Caco-2 (cell line): ENCODE measurements at regions not wholly inside any gene's neighbourhood (a gene's known extent, or its start where the extent isn't known, plus 50 kb on each side); places are given as distances from the start of the nearest gene placed in this dataset.

Experiments
- BruUV-seq: library from RNA; stranded (reverse); fragments of 400-500 nt; replicated peaks from 2 replicates; lab custom pipeline; 2021; lab: Mats Ljungman, UMichigan
- CTCF ChIA-PET: fragments of 300-600 bp; sonication (Branson Sonifier 250); formaldehyde crosslinking; loops from one replicate; lab custom pipeline; 2022; ENCODE audit warnings: antibody characterized with exemption; lab: Charles Lee
- POLR2A ChIA-PET: fragments of 300-600 bp; sonication (Branson Sonifier 250); formaldehyde crosslinking; loops from one replicate; lab custom pipeline; 2022; ENCODE audit warnings: antibody characterized with exemption; lab: Charles Lee
- DNase-seq, 2 experiments: peaks; one replicate each; pipeline versions ENCODE4 v3.0.0 to v3.0.0-alpha.2; 2020 to 2022
- H3K27me3 ChIP-seq: replicated peaks from 2 replicates; pipeline ENCODE4 v1.6.0; 2011; ENCODE audit warnings: low read length; ENCODE audit not compliant: control insufficient read depth, insufficient read depth
- H3K36me3 ChIP-seq: 2 replicates; pipeline ENCODE4 v1.5.1; 2011; ENCODE audit warnings: low read length; ENCODE audit not compliant: control insufficient read depth, insufficient read depth
- H3K4me1 ChIP-seq: fragments of 250-450 bp; sonication (Bioruptor Pico); 2 replicates; pipeline ENCODE4 v1.5.1; 2020; ENCODE audit warnings: mild to moderate bottlenecking
- H3K4me3 ChIP-seq: 2 replicates; pipeline ENCODE4 v1.5.1; 2011; ENCODE audit warnings: low read depth, mild to moderate bottlenecking, control low read depth, low read length
- H3K9me3 ChIP-seq: fragments of 250-450 bp; sonication (Bioruptor Pico); 2 replicates; pipeline ENCODE4 v1.5.1; 2020; ENCODE audit warnings: mild to moderate bottlenecking, moderate library complexity
- H3K27ac Mint-ChIP-seq: one replicate; pipeline ENCODE4 v1.8.0; 2022; ENCODE audit warnings: mixed read lengths; ENCODE audit not compliant: unreplicated experiment
- H3K27me3 Mint-ChIP-seq: one replicate; pipeline ENCODE4 v1.8.0; 2022; ENCODE audit warnings: mixed read lengths; ENCODE audit not compliant: insufficient read depth, unreplicated experiment
- H3K36me3 Mint-ChIP-seq: one replicate; pipeline ENCODE4 v1.8.0; 2022; ENCODE audit warnings: mild to moderate bottlenecking, mixed read lengths; ENCODE audit not compliant: insufficient read depth, unreplicated experiment
- H3K4me1 Mint-ChIP-seq: one replicate; pipeline ENCODE4 v1.8.0; 2022; ENCODE audit warnings: low read depth, mixed read lengths; ENCODE audit not compliant: unreplicated experiment
- H3K4me3 Mint-ChIP-seq: one replicate; pipeline ENCODE4 v1.8.0; 2022; ENCODE audit warnings: mild to moderate bottlenecking, moderate library complexity, mixed read lengths; ENCODE audit not compliant: unreplicated experiment
- H3K9me3 Mint-ChIP-seq: one replicate; pipeline ENCODE4 v1.8.0; 2022; ENCODE audit warnings: mixed read lengths; ENCODE audit not compliant: unreplicated experiment
- intact Hi-C: fragments of 100-400 bp; cut with micrococcal nuclease; formaldehyde crosslinking; loops from one replicate; pipeline ENCODE4 v1.10.0; 2022; ENCODE audit not compliant: unreplicated experiment
- TF ChIP-seq, protein P1 (sequence below), 2 experiments: fragments of 200-600 bp in 1 of 2; IDR thresholded peaks; 1 replicate in 1 of 2; 2 replicates in 1 of 2; pipeline versions ENCODE4 v1.5.1 to v1.8.0; 2011 to 2022; ENCODE audit warnings: antibody characterized with exemption in 1 of 2, control low read depth in 1 of 2, inconsistent platforms in 1 of 2, low read depth in 1 of 2, low read length in 1 of 2, mild to moderate bottlenecking in 1 of 2, moderate library complexity in 1 of 2; ENCODE audit not compliant: insufficient read depth in 1 of 2, severe bottlenecking in 1 of 2, unreplicated experiment in 1 of 2

GRCh38 chr6:9540126-9540525 lies 874.7 kb downstream of the TFAP2A start:
- Mint-ChIP-seq H3K9me3 (no peaks in the 10 kb centered on the region), H3K27ac (no peak overlapping the region), H3K4me1 (peaks cover 7% of the 10 kb centered on the region), H3K4me3 (no peak overlapping the region), H3K36me3 (no peaks in the 10 kb centered on the region), H3K27me3 (no peaks in the 10 kb centered on the region)
- H3K4me1 ChIP-seq = peaks cover 17% of the 10 kb centered on the region
- intact Hi-C loops = loop anchor here (5.0 to 10.0 kb wide), 2 partner anchors 312 to 865 kb away; no protein-coding TSS in a partner anchor
- H3K27me3 ChIP-seq = no peaks in the 10 kb centered on the region
- no peak for DNase-seq
- ChIA-PET CTCF (no interaction called here), POLR2A (no interaction called here)
- no TSS peak for BruUV-seq
- H3K36me3 ChIP-seq = no peaks in the 10 kb centered on the region
- TF ChIP-seq, protein P1, sequence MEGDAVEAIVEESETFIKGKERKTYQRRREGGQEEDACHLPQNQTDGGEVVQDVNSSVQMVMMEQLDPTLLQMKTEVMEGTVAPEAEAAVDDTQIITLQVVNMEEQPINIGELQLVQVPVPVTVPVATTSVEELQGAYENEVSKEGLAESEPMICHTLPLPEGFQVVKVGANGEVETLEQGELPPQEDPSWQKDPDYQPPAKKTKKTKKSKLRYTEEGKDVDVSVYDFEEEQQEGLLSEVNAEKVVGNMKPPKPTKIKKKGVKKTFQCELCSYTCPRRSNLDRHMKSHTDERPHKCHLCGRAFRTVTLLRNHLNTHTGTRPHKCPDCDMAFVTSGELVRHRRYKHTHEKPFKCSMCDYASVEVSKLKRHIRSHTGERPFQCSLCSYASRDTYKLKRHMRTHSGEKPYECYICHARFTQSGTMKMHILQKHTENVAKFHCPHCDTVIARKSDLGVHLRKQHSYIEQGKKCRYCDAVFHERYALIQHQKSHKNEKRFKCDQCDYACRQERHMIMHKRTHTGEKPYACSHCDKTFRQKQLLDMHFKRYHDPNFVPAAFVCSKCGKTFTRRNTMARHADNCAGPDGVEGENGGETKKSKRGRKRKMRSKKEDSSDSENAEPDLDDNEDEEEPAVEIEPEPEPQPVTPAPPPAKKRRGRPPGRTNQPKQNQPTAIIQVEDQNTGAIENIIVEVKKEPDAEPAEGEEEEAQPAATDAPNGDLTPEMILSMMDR (IDR thresholded peaks at IDR 0.05; ENCODE audit: insufficient read depth in 1 of 2, low read depth in 1 of 2, low read length in 1 of 2, severe bottlenecking in 1 of 2, unreplicated experiment in 1 of 2) = no peak
- H3K4me3 ChIP-seq = no peak overlapping the region
- no peaks in the 10 kb centered on the region for H3K9me3 ChIP-seq

DNA sequence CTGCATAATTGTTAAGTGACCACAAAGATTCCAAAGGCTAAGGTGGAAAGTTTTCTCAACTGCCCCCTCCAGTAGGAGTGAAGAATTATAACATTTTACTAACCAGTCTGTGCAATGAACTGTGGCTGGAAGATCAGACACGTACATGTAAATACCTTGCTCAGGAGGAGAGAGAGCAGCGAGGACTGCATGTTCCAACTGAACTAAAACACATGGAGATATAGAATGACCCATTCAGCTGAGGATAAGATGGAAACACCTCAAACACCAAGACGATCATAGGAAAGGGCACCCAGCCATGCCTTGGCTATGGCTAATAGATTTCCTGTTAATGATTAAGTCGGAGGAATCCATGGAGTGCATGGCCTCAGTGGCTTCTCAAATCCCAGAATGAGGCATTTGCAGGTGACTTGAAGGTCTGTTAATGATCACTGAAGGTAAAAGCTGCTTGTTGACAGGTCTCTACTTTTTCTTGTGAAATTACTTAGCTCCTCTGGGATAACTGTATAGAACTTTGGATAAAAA lies 875.6 kb downstream of the TFAP2A start:
- Histone ChIP-seq H3K9me3 (no peaks in the 10 kb centered on the region), H3K36me3 (no peaks in the 10 kb centered on the region), H3K27me3 (no peaks in the 10 kb centered on the region), H3K4me1 (peaks cover 17% of the 10 kb centered on the region), H3K4me3 (no peak overlapping the region)
- Mint-ChIP-seq H3K27ac (peak overlapping the region; percentile 62), H3K9me3 (no peaks in the 10 kb centered on the region), H3K27me3 (no peaks in the 10 kb centered on the region), H3K4me1 (peaks cover 7% of the 10 kb centered on the region), H3K36me3 (no peaks in the 10 kb centered on the region), H3K4me3 (peak overlapping the region; percentile 51)
- no TSS peak for BruUV-seq
- peak; percentile 37 to 48 for DNase-seq
- POLR2A ChIA-PET = no interaction called here
- TF ChIP-seq, protein P1 (IDR thresholded peaks at IDR 0.05; ENCODE audit: insufficient read depth in 1 of 2, low read depth in 1 of 2, low read length in 1 of 2, severe bottlenecking in 1 of 2, unreplicated experiment in 1 of 2) = no peak
- intact Hi-C loops = loop anchor here (5.0 kb wide), 1 partner anchor 287 kb away; no protein-coding TSS in a partner anchor
- CTCF ChIA-PET = no interaction called here

DNA sequence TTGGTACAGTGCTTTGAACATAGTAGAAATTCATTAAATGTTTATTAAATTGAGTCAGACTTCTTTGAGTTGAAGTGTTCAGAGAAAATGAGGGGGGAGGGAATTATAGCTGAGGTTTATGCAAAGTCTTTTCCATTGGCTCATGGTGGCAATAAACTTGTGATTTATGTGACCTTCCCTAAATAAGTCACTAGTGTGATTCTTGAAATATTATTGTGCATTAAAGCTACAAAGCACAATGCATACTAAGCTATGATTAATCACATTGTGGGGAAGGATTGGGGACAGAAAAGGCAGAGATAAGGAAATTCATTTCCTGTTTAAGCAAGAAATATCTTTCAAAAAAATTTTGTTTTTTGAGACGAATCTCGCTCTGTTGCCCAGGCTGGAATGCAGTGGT lies 877.5 kb downstream of the TFAP2A start:
- POLR2A ChIA-PET = no interaction called here
- peaks cover 17% of the 10 kb centered on the region for H3K4me1 ChIP-seq
- CTCF ChIA-PET = no interaction called here

More for the DNA sequence above, 877.5 kb downstream of the TFAP2A start:
- no peaks in the 10 kb centered on the region for H3K27me3 Mint-ChIP-seq
- TF ChIP-seq, protein P1 (IDR thresholded peaks at IDR 0.05; ENCODE audit: insufficient read depth in 1 of 2, low read depth in 1 of 2, low read length in 1 of 2, severe bottlenecking in 1 of 2, unreplicated experiment in 1 of 2) = no peak
- BruUV-seq = no TSS peak
- H3K4me1 Mint-ChIP-seq = peaks cover 7% of the 10 kb centered on the region
- H3K27ac Mint-ChIP-seq = no peak overlapping the region
- no peaks in the 10 kb centered on the region for H3K27me3 ChIP-seq
- DNase-seq = no peak
- H3K36me3 Mint-ChIP-seq = no peaks in the 10 kb centered on the region
- no peak overlapping the region for H3K4me3 ChIP-seq
- no peaks in the 10 kb centered on the region for H3K36me3 ChIP-seq
- intact Hi-C loops = loop anchor here (5.0 kb wide), 1 partner anchor 285 kb away; no protein-coding TSS in a partner anchor
- no peaks in the 10 kb centered on the region for H3K9me3 Mint-ChIP-seq
- no peaks in the 10 kb centered on the region for H3K9me3 ChIP-seq
- no peak overlapping the region for H3K4me3 Mint-ChIP-seq
